H9 (cell line): ENCODE measurements at regions not wholly inside any gene's neighbourhood (a gene's known extent, or its start where the extent isn't known, plus 50 kb on each side); places are given as distances from the start of the nearest gene placed in this dataset.
A peak's percentile ranks its signal among the peaks of the same experiment; 100 is the strongest.

Experiments used
- DNase-seq: peaks from one replicate; pipeline ENCODE4 v3.0.0-alpha.2; 2017
- H2AFZ ChIP-seq: one replicate; pipeline ENCODE4 v1.6.1; 2013; ENCODE audit warnings: mild to moderate bottlenecking, low read length, control low read depth, moderate library complexity
- H2AK5ac ChIP-seq: 2 replicates; pipeline ENCODE4 v1.6.1; 2013; ENCODE audit warnings: low read length, control low read depth, mixed read lengths; ENCODE audit not compliant: insufficient read length
- H2BK120ac ChIP-seq: one replicate; pipeline ENCODE4 v1.6.1; 2013; ENCODE audit warnings: low read depth, mild to moderate bottlenecking, low read length, control low read depth, inconsistent platforms; ENCODE audit not compliant: poor library complexity, severe bottlenecking
- H2BK12ac ChIP-seq: 2 replicates; pipeline ENCODE4 v1.6.1; 2013; ENCODE audit warnings: low read length, control low read depth, mixed read lengths, low read depth; ENCODE audit not compliant: insufficient read length
- H2BK15ac ChIP-seq: 2 replicates; pipeline ENCODE4 v1.6.1; 2013; ENCODE audit warnings: low read depth, low read length, control low read depth
- H2BK20ac ChIP-seq: one replicate; pipeline ENCODE4 v1.6.1; 2013; ENCODE audit warnings: low read depth, mild to moderate bottlenecking, low read length, control low read depth, inconsistent platforms; ENCODE audit not compliant: poor library complexity, severe bottlenecking
- H2BK5ac ChIP-seq: 2 replicates; pipeline ENCODE4 v1.6.1; 2013; ENCODE audit warnings: low read length, control low read depth, mixed read lengths; ENCODE audit not compliant: insufficient read length
- H3K14ac ChIP-seq: 2 replicates; pipeline ENCODE4 v1.6.1; 2013; ENCODE audit warnings: low read length, control low read depth; ENCODE audit not compliant: insufficient read depth
- H3K18ac ChIP-seq: 2 replicates; pipeline ENCODE4 v1.6.1; 2013; ENCODE audit warnings: low read depth, mild to moderate bottlenecking, mixed read lengths, low read length, control low read depth; ENCODE audit not compliant: insufficient read length
- H3K23ac ChIP-seq: 2 replicates; pipeline ENCODE4 v1.6.1; 2013; ENCODE audit warnings: low read length, control low read depth, mixed read lengths, low read depth; ENCODE audit not compliant: insufficient read length
- H3K23me2 ChIP-seq: 2 replicates; pipeline ENCODE4 v1.6.1; 2013; ENCODE audit warnings: low read depth, mild to moderate bottlenecking, mixed read lengths, low read length, control low read depth; ENCODE audit not compliant: insufficient read length, poor library complexity, severe bottlenecking
- H3K27ac ChIP-seq: 2 replicates; pipeline ENCODE4 v1.5.1; 2013; ENCODE audit warnings: low read length, control low read depth, mixed read lengths, low read depth; ENCODE audit not compliant: insufficient read length
- H3K27me3 ChIP-seq: 2 replicates; pipeline ENCODE4 v1.6.1; 2013; ENCODE audit warnings: low read length, control low read depth, inconsistent platforms; ENCODE audit not compliant: insufficient read depth
- H3K4ac ChIP-seq: 2 replicates; pipeline ENCODE4 v1.6.1; 2013; ENCODE audit warnings: low read depth, mild to moderate bottlenecking, control low read depth, inconsistent platforms, low read length, moderate library complexity
- H3K4me1 ChIP-seq: 2 replicates; pipeline ENCODE4 v1.6.1; 2013; ENCODE audit warnings: low read length, control low read depth, inconsistent platforms; ENCODE audit not compliant: insufficient read depth
- H3K4me2 ChIP-seq: 2 replicates; pipeline ENCODE4 v1.6.1; 2013; ENCODE audit warnings: low read length, control low read depth, mixed read lengths; ENCODE audit not compliant: insufficient read length, insufficient read depth
- H3K56ac ChIP-seq: 2 replicates; pipeline ENCODE4 v1.6.1; 2013; ENCODE audit warnings: low read depth, mild to moderate bottlenecking, mixed read lengths, low read length, control low read depth; ENCODE audit not compliant: insufficient read length
- H3K79me1 ChIP-seq: 2 replicates; pipeline ENCODE4 v1.6.1; 2013; ENCODE audit warnings: low read depth, mild to moderate bottlenecking, moderate library complexity, low read length, control low read depth, inconsistent platforms; ENCODE audit not compliant: insufficient read depth, poor library complexity, severe bottlenecking
- H3K79me2 ChIP-seq: 2 replicates; pipeline ENCODE4 v1.6.1; 2013; ENCODE audit warnings: low read length, control low read depth, inconsistent platforms; ENCODE audit not compliant: insufficient read depth
- H3K9ac ChIP-seq: 2 replicates; pipeline ENCODE4 v1.6.1; 2013; ENCODE audit warnings: low read length, control low read depth, mixed read lengths; ENCODE audit not compliant: insufficient read length; ENCODE audit errors: extremely low read depth
- H3K9me3 ChIP-seq: one replicate; pipeline ENCODE4 v1.6.1; 2013; ENCODE audit warnings: low read depth, low read length, inconsistent platforms; ENCODE audit not compliant: control insufficient read depth
- H3T11ph ChIP-seq: one replicate; pipeline ENCODE4 v1.6.1; 2013; ENCODE audit warnings: mild to moderate bottlenecking, low read length, control low read depth, inconsistent platforms
- H4K20me1 ChIP-seq: one replicate; pipeline ENCODE4 v1.6.1; 2013; ENCODE audit not compliant: control insufficient read depth, insufficient read length, insufficient read depth
- H4K5ac ChIP-seq: 2 replicates; pipeline ENCODE4 v1.6.1; 2013; ENCODE audit warnings: low read depth, mild to moderate bottlenecking, mixed read lengths, low read length, control low read depth; ENCODE audit not compliant: insufficient read length
- H4K8ac ChIP-seq: replicated peaks from 2 replicates; pipeline ENCODE4 v1.6.1; 2013; ENCODE audit warnings: low read length, control low read depth, mixed read lengths, low read depth; ENCODE audit not compliant: insufficient read length
- H4K91ac ChIP-seq: 2 replicates; pipeline ENCODE4 v1.6.1; 2013; ENCODE audit warnings: low read depth, mild to moderate bottlenecking, moderate library complexity, mixed read lengths, low read length, control low read depth; ENCODE audit not compliant: insufficient read length
- H3K27ac Mint-ChIP-seq, 3 experiments: 2 replicates in 2 of 3; 3 replicates in 1 of 3; pipeline ENCODE4 v1.8.0; 2020 to 2021; ENCODE audit warnings: mixed read lengths in 3 of 3, mild to moderate bottlenecking in 1 of 3, moderate library complexity in 1 of 3
- H3K27me3 Mint-ChIP-seq: 2 replicates; pipeline ENCODE4 v1.8.0; 2021; ENCODE audit warnings: low read depth, mild to moderate bottlenecking, moderate library complexity, mixed read lengths
- H3K36me3 Mint-ChIP-seq, 3 experiments: 2 replicates in 2 of 3; 3 replicates in 1 of 3; pipeline ENCODE4 v1.8.0; 2020 to 2021; ENCODE audit warnings: low read depth in 3 of 3, mixed read lengths in 3 of 3; ENCODE audit not compliant: insufficient read depth in 1 of 3
- H3K4me1 Mint-ChIP-seq, 2 experiments: 2 replicates each; pipeline ENCODE4 v1.8.0; 2020; ENCODE audit warnings: mixed read lengths in 2 of 2
- H3K4me3 Mint-ChIP-seq, 2 experiments: 2 replicates in 1 of 2; 3 replicates in 1 of 2; pipeline ENCODE4 v1.8.0; 2020 to 2021; ENCODE audit warnings: mild to moderate bottlenecking in 2 of 2, mixed read lengths in 2 of 2, moderate library complexity in 1 of 2
- H3K9me3 Mint-ChIP-seq, 2 experiments: 2 replicates in 1 of 2; 3 replicates in 1 of 2; pipeline ENCODE4 v1.8.0; 2020; ENCODE audit warnings: mild to moderate bottlenecking in 2 of 2, mixed read lengths in 2 of 2, moderate library complexity in 1 of 2
- CTCF ChIP-seq: fragments of 200-600 bp; sonication (generic); conservative IDR thresholded peaks from 3 replicates; pipeline ENCODE4 v1.8.0; 2021; ENCODE audit warnings: antibody characterized with exemption, mild to moderate bottlenecking
- WGBS: extraction: QIAGEN DNeasy Blood & Tissue Kit; methylation state at CpG from one replicate; pipeline ENCODE4 v1.1.7; 2013; ENCODE audit warnings: missing lambda C conversion rate, low lambda C conversion rate, mixed read lengths; ENCODE audit not compliant: insufficient read length; ENCODE audit errors: extremely low coverage; 5-methylcytosine and 5-hydroxymethylcytosine counted together

GRCh38 chr3:187568171-187568570, 102.0 kb downstream of the SST start:
- Histone ChIP-seq H3K56ac (no peak overlapping the region), H3K23ac (no peak overlapping the region), H3K4ac (no peak overlapping the region; the same call in 1 of the 2 replicates), H2BK120ac (no peak overlapping the region), H3K18ac (no peak overlapping the region), H4K91ac (no peak overlapping the region), H2AFZ (no peak overlapping the region), H2BK15ac (no peak overlapping the region), H3K4me1 (peaks cover 16% of the 10 kb centered on the region; the same call in 1 of the 2 replicates), H3K4me2 (no peak overlapping the region), H3T11ph (no peak overlapping the region), H4K8ac (no peak overlapping the region), H3K79me1 (no peaks in the 10 kb centered on the region), H2BK20ac (no peak overlapping the region), H3K14ac (no peak overlapping the region), H4K5ac (no peak overlapping the region), H2BK12ac (no peak overlapping the region), H3K9me3 (no peaks in the 10 kb centered on the region), H2AK5ac (no peak overlapping the region), H3K79me2 (no peaks in the 10 kb centered on the region), H3K23me2 (no peaks in the 10 kb centered on the region), H3K27me3 (no peaks in the 10 kb centered on the region), H3K9ac (no peak overlapping the region), H3K27ac (peak overlapping the region; percentile 33), H2BK5ac (no peak overlapping the region), H4K20me1 (no peaks in the 10 kb centered on the region)
- no peak for TF ChIP-seq CTCF
- peaks cover 42 to 56% of the 10 kb centered on the region in 2 experiments for H3K4me1 Mint-ChIP-seq
- H3K9me3 Mint-ChIP-seq: no peaks in the 10 kb centered on the region; a peak in 1 of 5 replicates
- H3K27me3 Mint-ChIP-seq: peaks cover 3% of the 10 kb centered on the region; the same call in 1 of the 2 replicates
- no peak overlapping the region for H3K4me3 Mint-ChIP-seq
- DNase-seq: no peak
- H3K36me3 Mint-ChIP-seq: peaks cover 0 to 6% (median 0%) of the 10 kb centered on the region in 3 experiments; a peak in 3 of 7 replicates
- peak overlapping the region; percentile 34 to 71 (median 63); a peak in 4 of 7 replicates for H3K27ac Mint-ChIP-seq
- WGBS: no CpG with 5 or more reads among the region's 4 CpGs
